SK-N-SH (cell line): ENCODE measurements at regions not wholly inside any gene's neighbourhood (a gene's known extent, or its start where the extent isn't known, plus 50 kb on each side); places are given as distances from the start of the nearest gene placed in this dataset.

Experiments used
- CTCF ChIA-PET: fragments of 300-600, 350-600 bp; formaldehyde crosslinking; extraction: SDS; loops from one replicate; lab custom pipeline; 2021; lab: Yijun Ruan, JAX
- POLR2A ChIA-PET: fragments of 350-600 bp; sonication (Branson Sonifier 250); formaldehyde crosslinking; extraction: SDS; loops from one replicate; lab custom pipeline; 2020; ENCODE audit warnings: antibody characterized with exemption, inconsistent platforms; lab: Yijun Ruan, JAX
- DNase-seq: peaks from one replicate; pipeline ENCODE4 v3.0.0; 2012
- H2AFZ ChIP-seq: fragments of 200-600 bp; sonication (generic); 2 replicates; pipeline ENCODE4 v1.8.1; 2016; ENCODE audit warnings: antibody characterized with exemption, mild to moderate bottlenecking, low read depth
- H3F3A ChIP-seq: fragments of 200-600 bp; sonication (generic); replicated peaks from 2 replicates; pipeline ENCODE3; 2016; ENCODE audit warnings: antibody characterized with exemption, mild to moderate bottlenecking; ENCODE audit not compliant: insufficient read depth
- H3K27ac ChIP-seq, 2 experiments: fragments of 200-500 bp in 1 of 2; fragments of 200-600 bp in 1 of 2; sonication (Bioruptor generic) in 1 of 2; sonication (generic), shearing (Covaris generic) in 1 of 2; 2 replicates each; pipeline versions ENCODE4 v1.5.1 to v1.6.1; 2014 to 2016; ENCODE audit warnings: low read depth in 2 of 2, inconsistent platforms in 1 of 2, low read length in 1 of 2, mild to moderate bottlenecking in 1 of 2, mixed read lengths in 1 of 2
- H3K27me3 ChIP-seq: fragments of 200-600 bp; sonication (generic), shearing (Covaris generic); 2 replicates; pipeline ENCODE4 v1.6.1; 2016; ENCODE audit warnings: mixed run types; ENCODE audit not compliant: insufficient read depth
- H3K36me3 ChIP-seq, 2 experiments: fragments of 200-500 bp in 1 of 2; fragments of 200-600 bp in 1 of 2; sonication (Bioruptor generic) in 1 of 2; sonication (generic) in 1 of 2; replicated peaks in 1 of 2; 2 replicates each; pipeline versions ENCODE3 to v1.5.1; 2014 to 2016; ENCODE audit warnings: low read length in 1 of 2, mild to moderate bottlenecking in 1 of 2; ENCODE audit not compliant: insufficient read depth in 2 of 2, control insufficient read depth in 1 of 2
- H3K4me1 ChIP-seq, 2 experiments: fragments of 200-500 bp in 1 of 2; fragments of 200-600 bp in 1 of 2; sonication (Bioruptor generic) in 1 of 2; sonication (generic), shearing (Covaris generic) in 1 of 2; 2 replicates each; pipeline versions ENCODE4 v1.5.1 to v1.6.1; 2014 to 2016; ENCODE audit warnings: low read depth in 1 of 2, low read length in 1 of 2, mixed run types in 1 of 2; ENCODE audit not compliant: insufficient read depth in 2 of 2, control insufficient read depth in 1 of 2
- H3K4me2 ChIP-seq: fragments of 200-600 bp; sonication (generic), shearing (Covaris generic); 2 replicates; pipeline ENCODE4 v1.6.1; 2017; ENCODE audit warnings: mixed run types
- H3K4me3 ChIP-seq, 2 experiments: fragments of 200-500 bp in 1 of 2; fragments of 200-600 bp in 1 of 2; sonication (Bioruptor generic) in 1 of 2; sonication (generic), shearing (Covaris generic) in 1 of 2; 2 replicates each; pipeline versions ENCODE4 v1.5.1 to v1.8.1; 2014 to 2016; ENCODE audit warnings: low read depth in 2 of 2, inconsistent platforms in 1 of 2, low read length in 1 of 2, mild to moderate bottlenecking in 1 of 2, mixed read lengths in 1 of 2, moderate library complexity in 1 of 2
- H3K79me2 ChIP-seq: fragments of 200-600 bp; sonication (generic); 2 replicates; pipeline ENCODE4 v1.8.1; 2017; ENCODE audit warnings: mild to moderate bottlenecking; ENCODE audit not compliant: insufficient read depth
- H3K9ac ChIP-seq: fragments of 200-600 bp; sonication (generic); 2 replicates; pipeline ENCODE4 v1.6.1; 2017; ENCODE audit warnings: mixed run types
- H3K9me2 ChIP-seq: fragments of 200-600 bp; sonication (generic); 2 replicates; pipeline ENCODE4 v1.6.1; 2017; ENCODE audit warnings: mixed run types
- H3K9me3 ChIP-seq: fragments of 200-600 bp; sonication (generic); 2 replicates; pipeline ENCODE4 v1.6.1; 2017; ENCODE audit warnings: mixed run types, mild to moderate bottlenecking, moderate library complexity
- H4K20me1 ChIP-seq: fragments of 200-600 bp; sonication (generic); 2 replicates; pipeline ENCODE4 v1.6.1; 2017; ENCODE audit warnings: mild to moderate bottlenecking, mixed run types; ENCODE audit not compliant: insufficient read depth
- ELF1 ChIP-seq: IDR thresholded peaks from 2 replicates; pipeline ENCODE4 v1.4.0; 2012
- EP300 ChIP-seq, 2 experiments: IDR thresholded peaks; 2 replicates each; pipeline versions ENCODE4 v1.4.0 to v1.6.1; 2012; ENCODE audit warnings: borderline replicate concordance in 1 of 2, low read depth in 1 of 2, low read length in 1 of 2
- EZH2phosphoT487 ChIP-seq: fragments of 200-600 bp; sonication (generic); IDR thresholded peaks from 2 replicates; pipeline ENCODE4 v1.6.1; 2017; ENCODE audit warnings: low read depth, mixed run types, mild to moderate bottlenecking, antibody characterized with exemption, moderate library complexity, borderline replicate concordance
- FOXM1 ChIP-seq: IDR thresholded peaks from 2 replicates; pipeline ENCODE4 v1.4.0; 2012; ENCODE audit warnings: low read depth, mild to moderate bottlenecking
- GABPA ChIP-seq: IDR thresholded peaks from 2 replicates; pipeline ENCODE4 v1.4.0; 2012; ENCODE audit warnings: low read depth, mild to moderate bottlenecking
- MXI1 ChIP-seq: IDR thresholded peaks from 2 replicates; pipeline ENCODE4 v1.6.1; 2012; ENCODE audit warnings: mild to moderate bottlenecking, low read depth, low read length, improper control_type of control experiment
- RFX5 ChIP-seq: IDR thresholded peaks from 2 replicates; pipeline ENCODE4 v1.6.1; 2012; ENCODE audit warnings: mild to moderate bottlenecking, improper control_type of control experiment, low read length
- SIN3A ChIP-seq: IDR thresholded peaks from 2 replicates; pipeline ENCODE4 v1.6.1; 2012; ENCODE audit warnings: low read depth, mild to moderate bottlenecking, low read length, moderate library complexity, borderline replicate concordance
- TEAD4 ChIP-seq: IDR thresholded peaks from 2 replicates; pipeline ENCODE4 v1.4.0; 2012; ENCODE audit warnings: mild to moderate bottlenecking, borderline replicate concordance; ENCODE audit not compliant: insufficient read depth
- WGBS: methylation state at CpG from one replicate; pipeline ENCODE4 v1.1.6; 2017; ENCODE audit warnings: low lambda C conversion rate; 5-methylcytosine and 5-hydroxymethylcytosine counted together
- TF ChIP-seq, protein P1 (sequence below): IDR thresholded peaks from 2 replicates; pipeline ENCODE4 v1.6.1; 2012; ENCODE audit warnings: mild to moderate bottlenecking, low read depth, low read length, moderate library complexity

DNA sequence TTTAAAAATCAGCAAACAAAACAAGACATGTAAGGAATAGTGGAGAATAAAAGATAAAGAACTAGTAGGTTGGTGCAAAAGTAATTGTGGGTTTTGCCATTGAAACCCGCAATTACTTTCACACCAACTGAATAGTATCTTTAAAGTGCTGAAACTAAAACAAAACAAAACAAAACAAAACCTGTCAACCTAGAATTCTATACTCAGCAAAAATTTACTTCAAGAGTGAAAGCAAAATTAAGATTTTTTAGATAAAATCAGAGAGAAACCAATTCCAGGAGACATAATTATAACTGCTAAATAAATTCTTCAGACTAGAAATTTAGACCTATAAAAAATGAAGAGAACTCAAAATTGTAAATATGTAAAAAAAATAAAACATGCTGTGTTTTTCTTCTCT lies 114.0 kb upstream of the TSPAN2 start:
- H3K4me2 ChIP-seq: no peak overlapping the region
- no peaks in the 10 kb centered on the region for H3K79me2 ChIP-seq
- 87% methylated on average over 1 of the region's 1 CpG for WGBS
- no peak overlapping the region for H3K27ac ChIP-seq
- H3F3A ChIP-seq: no peaks in the 10 kb centered on the region
- H3K36me3 ChIP-seq: no peaks in the 10 kb centered on the region
- no peak for DNase-seq
- H3K4me1 ChIP-seq: peaks cover 10 to 17% of the 10 kb centered on the region in 2 experiments; a peak in 3 of 4 replicates
- H3K9me3 ChIP-seq: peaks cover 4% of the 10 kb centered on the region; the same call in 1 of the 2 replicates
- H3K9ac ChIP-seq: no peak overlapping the region
- H2AFZ ChIP-seq: no peak overlapping the region
- ChIA-PET CTCF (interaction anchor here (1.6 kb wide), 1 partner anchor 266 kb away, joined by 5 read pairs; no protein-coding TSS in a partner anchor), POLR2A (no interaction called here)
- H3K4me3 ChIP-seq: no peak overlapping the region
- no peak for TF ChIP-seq ELF1
- TF ChIP-seq EP300 (IDR thresholded peaks at IDR 0.05; ENCODE audit: borderline replicate concordance in 1 of 2, low read depth in 1 of 2, low read length in 1 of 2): no peak
- TF ChIP-seq TEAD4: no peak
- no peaks in the 10 kb centered on the region for H3K9me2 ChIP-seq
- no peaks in the 10 kb centered on the region for H3K27me3 ChIP-seq
- H4K20me1 ChIP-seq: no peaks in the 10 kb centered on the region

DNA sequence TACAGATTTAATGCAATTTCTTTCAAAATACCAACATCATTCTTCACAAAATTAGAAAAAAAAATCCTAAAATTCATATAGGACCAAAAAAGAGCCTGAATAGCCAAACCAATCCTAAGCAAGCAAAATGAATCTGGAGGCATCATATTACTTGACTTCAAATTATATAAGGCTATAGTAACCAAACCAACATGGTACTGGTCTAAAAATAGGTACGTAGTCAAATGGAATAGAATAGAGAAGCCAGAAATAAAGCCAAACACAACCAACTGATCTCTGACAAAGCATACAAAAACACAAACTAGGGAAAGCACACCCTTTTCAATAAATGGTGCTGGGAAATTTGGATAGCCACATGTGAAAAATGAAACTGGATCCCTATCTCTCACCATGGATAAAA lies 112.3 kb upstream of the TSPAN2 start:
- no peak for DNase-seq
- POLR2A ChIA-PET: no interaction called here

More for the DNA sequence above, 112.3 kb upstream of the TSPAN2 start:
- Histone ChIP-seq H3K9ac (no peak overlapping the region), H4K20me1 (no peaks in the 10 kb centered on the region), H3K79me2 (no peaks in the 10 kb centered on the region), H3K4me3 (no peak overlapping the region), H3K4me1 (peaks cover 10 to 20% of the 10 kb centered on the region in 2 experiments; a peak in 3 of 4 replicates), H3K4me2 (no peak overlapping the region), H3K9me3 (peaks cover 4% of the 10 kb centered on the region; the same call in 1 of the 2 replicates), H3K36me3 (no peaks in the 10 kb centered on the region), H3K27me3 (no peaks in the 10 kb centered on the region), H3K9me2 (no peaks in the 10 kb centered on the region), H3K27ac (no peak overlapping the region), H2AFZ (no peak overlapping the region), H3F3A (no peaks in the 10 kb centered on the region)
- TF ChIP-seq MXI1: no peak
- no peak for TF ChIP-seq FOXM1
- no peak for TF ChIP-seq EZH2phosphoT487
- TF ChIP-seq RFX5: no peak
- no peak for TF ChIP-seq SIN3A
- TF ChIP-seq, protein P1, sequence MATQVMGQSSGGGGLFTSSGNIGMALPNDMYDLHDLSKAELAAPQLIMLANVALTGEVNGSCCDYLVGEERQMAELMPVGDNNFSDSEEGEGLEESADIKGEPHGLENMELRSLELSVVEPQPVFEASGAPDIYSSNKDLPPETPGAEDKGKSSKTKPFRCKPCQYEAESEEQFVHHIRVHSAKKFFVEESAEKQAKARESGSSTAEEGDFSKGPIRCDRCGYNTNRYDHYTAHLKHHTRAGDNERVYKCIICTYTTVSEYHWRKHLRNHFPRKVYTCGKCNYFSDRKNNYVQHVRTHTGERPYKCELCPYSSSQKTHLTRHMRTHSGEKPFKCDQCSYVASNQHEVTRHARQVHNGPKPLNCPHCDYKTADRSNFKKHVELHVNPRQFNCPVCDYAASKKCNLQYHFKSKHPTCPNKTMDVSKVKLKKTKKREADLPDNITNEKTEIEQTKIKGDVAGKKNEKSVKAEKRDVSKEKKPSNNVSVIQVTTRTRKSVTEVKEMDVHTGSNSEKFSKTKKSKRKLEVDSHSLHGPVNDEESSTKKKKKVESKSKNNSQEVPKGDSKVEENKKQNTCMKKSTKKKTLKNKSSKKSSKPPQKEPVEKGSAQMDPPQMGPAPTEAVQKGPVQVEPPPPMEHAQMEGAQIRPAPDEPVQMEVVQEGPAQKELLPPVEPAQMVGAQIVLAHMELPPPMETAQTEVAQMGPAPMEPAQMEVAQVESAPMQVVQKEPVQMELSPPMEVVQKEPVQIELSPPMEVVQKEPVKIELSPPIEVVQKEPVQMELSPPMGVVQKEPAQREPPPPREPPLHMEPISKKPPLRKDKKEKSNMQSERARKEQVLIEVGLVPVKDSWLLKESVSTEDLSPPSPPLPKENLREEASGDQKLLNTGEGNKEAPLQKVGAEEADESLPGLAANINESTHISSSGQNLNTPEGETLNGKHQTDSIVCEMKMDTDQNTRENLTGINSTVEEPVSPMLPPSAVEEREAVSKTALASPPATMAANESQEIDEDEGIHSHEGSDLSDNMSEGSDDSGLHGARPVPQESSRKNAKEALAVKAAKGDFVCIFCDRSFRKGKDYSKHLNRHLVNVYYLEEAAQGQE: no peak
- TF ChIP-seq GABPA: no peak
- WGBS: 92% methylated on average over 1 of the region's 1 CpG
- CTCF ChIA-PET: no interaction called here
